Naive thymus-derived CD4-positive, alpha-beta T cell (primary cell): ENCODE measurements at regions not wholly inside any gene's neighbourhood (a gene's known extent, or its start where the extent isn't known, plus 50 kb on each side); places are given as distances from the start of the nearest gene placed in this dataset.

Source experiments
- ATAC-seq: fragments of 150-1000 bp; cut with Tn5 transposase; 2 replicates; pipeline ENCODE4 v1.10.0; 2021; ENCODE audit warnings: mild to moderate bottlenecking, moderate library complexity
- CTCF ChIA-PET: fragments of 350-600 bp; sonication (Branson Sonifier 250); formaldehyde crosslinking; loops from one replicate; lab custom pipeline; 2021; ENCODE audit warnings: antibody characterized with exemption; lab: Charles Lee
- POLR2A ChIA-PET: fragments of 350-600 bp; sonication (Branson Sonifier 250); formaldehyde crosslinking; loops from one replicate; lab custom pipeline; 2021; ENCODE audit warnings: antibody characterized with exemption, inconsistent platforms; lab: Charles Lee
- DNase-seq, 9 donors: peaks; one replicate each; pipeline versions ENCODE4 v3.0.0 to v3.0.0-alpha.2; 2020 to 2022; ENCODE audit warnings: mixed read lengths in 1 of 9
- H3K27ac ChIP-seq: one replicate; pipeline ENCODE4 v1.7.0; 2013; ENCODE audit warnings: mild to moderate bottlenecking, low read depth, low read length, moderate library complexity
- H3K27me3 ChIP-seq, 2 donors: one replicate each; pipeline ENCODE4 v1.7.0; 2013; ENCODE audit warnings: low read length in 2 of 2, mild to moderate bottlenecking in 2 of 2, moderate library complexity in 2 of 2; ENCODE audit not compliant: control insufficient read depth in 2 of 2, insufficient read depth in 2 of 2
- H3K36me3 ChIP-seq, 3 experiments: 1 replicate in 2 of 3; 2 replicates in 1 of 3; pipeline ENCODE4 v1.7.0; 2013; ENCODE audit warnings: low read length in 3 of 3, mild to moderate bottlenecking in 3 of 3, moderate library complexity in 1 of 3; ENCODE audit not compliant: insufficient read depth in 3 of 3, control insufficient read depth in 2 of 3
- H3K4me1 ChIP-seq, 2 donors: one replicate each; pipeline ENCODE4 v1.7.0; 2013; ENCODE audit warnings: low read length in 2 of 2, mild to moderate bottlenecking in 2 of 2, moderate library complexity in 1 of 2; ENCODE audit not compliant: control insufficient read depth in 2 of 2, insufficient read depth in 2 of 2
- H3K4me3 ChIP-seq: 2 replicates; pipeline ENCODE4 v1.7.0; 2013; ENCODE audit warnings: mild to moderate bottlenecking, low read length
- H3K9me3 ChIP-seq, 3 experiments: 1 replicate in 2 of 3; 2 replicates in 1 of 3; pipeline ENCODE4 v1.7.0; 2013; ENCODE audit warnings: low read length in 3 of 3; ENCODE audit not compliant: control insufficient read depth in 2 of 3
- H3K27ac Mint-ChIP-seq, 9 donors: one replicate each; pipeline ENCODE4 v1.8.0; 2020 to 2022; ENCODE audit warnings: mixed read lengths in 9 of 9, mild to moderate bottlenecking in 8 of 9, moderate library complexity in 5 of 9, inconsistent platforms in 2 of 9
- H3K27me3 Mint-ChIP-seq, 5 donors: one replicate each; pipeline ENCODE4 v1.8.0; 2021 to 2022; ENCODE audit warnings: mixed read lengths in 5 of 5, mild to moderate bottlenecking in 1 of 5
- H3K36me3 Mint-ChIP-seq, 5 donors: one replicate each; pipeline ENCODE4 v1.8.0; 2020 to 2022; ENCODE audit warnings: mixed read lengths in 5 of 5, mild to moderate bottlenecking in 3 of 5, inconsistent platforms in 1 of 5
- H3K4me1 Mint-ChIP-seq, 7 donors: one replicate each; pipeline ENCODE4 v1.8.0; 2020 to 2022; ENCODE audit warnings: mixed read lengths in 7 of 7, mild to moderate bottlenecking in 3 of 7, inconsistent platforms in 1 of 7
- H3K4me3 Mint-ChIP-seq, 10 donors: one replicate each; pipeline ENCODE4 v1.8.0; 2020 to 2022; ENCODE audit warnings: mild to moderate bottlenecking in 10 of 10, mixed read lengths in 10 of 10, moderate library complexity in 6 of 10, inconsistent platforms in 2 of 10
- H3K9me3 Mint-ChIP-seq, 11 donors: one replicate each; pipeline ENCODE4 v1.8.0; 2020 to 2022; ENCODE audit warnings: mixed read lengths in 11 of 11, mild to moderate bottlenecking in 4 of 11, inconsistent platforms in 1 of 11, moderate library complexity in 1 of 11
- intact Hi-C, 2 donors: fragments of 100-400 bp; cut with micrococcal nuclease; formaldehyde crosslinking; loops; one replicate each; pipeline ENCODE4 v1.15.1; 2023

GRCh38 chr2:190822043-190822442, 58.6 kb upstream of the GLS start:
- Mint-ChIP-seq H3K36me3 (peaks cover 0 to 4% (median 0%) of the 10 kb centered on the region in 5 donors), H3K4me3 (no peak overlapping the region), H3K27ac (no peak overlapping the region), H3K27me3 (peaks cover 0 to 8% (median 0%) of the 10 kb centered on the region in 5 donors), H3K4me1 (no peaks in the 10 kb centered on the region), H3K9me3 (peaks cover 0 to 10% (median 0%) of the 10 kb centered on the region in 11 donors)
- ChIA-PET POLR2A (interaction anchor here (1.2 kb wide), 1 partner anchor 9 kb away, joined by 3 read pairs; no protein-coding TSS in a partner anchor), CTCF (no interaction called here)
- ATAC-seq (no peak), DNase-seq (no peak)
- Histone ChIP-seq H3K4me3 (no peak overlapping the region), H3K27ac (no peak overlapping the region), H3K9me3 (no peaks in the 10 kb centered on the region), H3K4me1 (no peaks in the 10 kb centered on the region), H3K36me3 (no peaks in the 10 kb centered on the region), H3K27me3 (no peaks in the 10 kb centered on the region)
- intact Hi-C loops = no loop called here

GRCh38 chr2:190827720-190828119, 52.9 kb upstream of the GLS start:
- Mint-ChIP-seq H3K27ac (no peak overlapping the region), H3K4me1 (no peaks in the 10 kb centered on the region), H3K27me3 (peaks cover 0 to 16% (median 0%) of the 10 kb centered on the region in 5 donors), H3K36me3 (peaks cover 0 to 12% (median 4%) of the 10 kb centered on the region in 5 donors), H3K9me3 (no peaks in the 10 kb centered on the region), H3K4me3 (no peak overlapping the region)
- ATAC-seq (no peak), DNase-seq (no peak)
- Histone ChIP-seq H3K27ac (no peak overlapping the region), H3K4me3 (no peak overlapping the region), H3K9me3 (no peaks in the 10 kb centered on the region), H3K27me3 (no peaks in the 10 kb centered on the region), H3K4me1 (no peaks in the 10 kb centered on the region), H3K36me3 (no peaks in the 10 kb centered on the region)
- ChIA-PET POLR2A (interaction anchor here (1.0 kb wide), 1 partner anchor 57 kb away, joined by 4 read pairs; no protein-coding TSS in a partner anchor), CTCF (no interaction called here)
- intact Hi-C loops = no loop called here

- no peak overlapping the region for H3K4me3 Mint-ChIP-seq
Observed at GRCh38 chr2:190829642-190830041, 51.0 kb upstream of the GLS start.

More at GRCh38 chr2:190829642-190830041, 51.0 kb upstream of the GLS start:
- H3K9me3 ChIP-seq = no peaks in the 10 kb centered on the region
- H3K4me1 Mint-ChIP-seq = no peaks in the 10 kb centered on the region
- peaks cover 0 to 12% (median 4%) of the 10 kb centered on the region in 5 donors for H3K36me3 Mint-ChIP-seq
- no peak overlapping the region for H3K4me3 ChIP-seq
- no peak overlapping the region for H3K27ac Mint-ChIP-seq
- no peaks in the 10 kb centered on the region for H3K36me3 ChIP-seq
- CTCF ChIA-PET = no interaction called here
- H3K9me3 Mint-ChIP-seq = no peaks in the 10 kb centered on the region
- H3K27me3 ChIP-seq = no peaks in the 10 kb centered on the region
- no peak for ATAC-seq
- no peaks in the 10 kb centered on the region for H3K4me1 ChIP-seq
- intact Hi-C loops = no loop called here
- POLR2A ChIA-PET = no interaction called here
- H3K27ac ChIP-seq = no peak overlapping the region
- peaks cover 0 to 16% (median 0%) of the 10 kb centered on the region in 5 donors for H3K27me3 Mint-ChIP-seq
- no peak for DNase-seq
